DOHH2 (cell line): ENCODE measurements at regions not wholly inside any gene's neighbourhood (a gene's known extent, or its start where the extent isn't known, plus 50 kb on each side); places are given as distances from the start of the nearest gene placed in this dataset.

Source experiments
- H3F3A ChIP-seq: fragments of 200-600 bp; sonication (generic), shearing (Covaris generic); 2 replicates; pipeline ENCODE4 v1.6.0; 2016; ENCODE audit warnings: antibody characterized with exemption, mild to moderate bottlenecking; ENCODE audit not compliant: control insufficient read depth, insufficient read depth
- H3K27ac ChIP-seq: fragments of 200-600 bp; sonication (generic); 2 replicates; pipeline ENCODE4 v1.5.1; 2014; ENCODE audit warnings: low read depth, mild to moderate bottlenecking, low read length, moderate library complexity
- H3K27me3 ChIP-seq: fragments of 200-600 bp; sonication (generic); 2 replicates; pipeline ENCODE4 v1.6.1; 2014; ENCODE audit warnings: mild to moderate bottlenecking, low read length, mixed read lengths; ENCODE audit not compliant: control insufficient read depth
- H3K36me3 ChIP-seq: fragments of 200-600 bp; sonication (generic); 2 replicates; pipeline ENCODE4 v1.6.1; 2014; ENCODE audit warnings: mild to moderate bottlenecking, low read length, moderate library complexity, mixed read lengths; ENCODE audit not compliant: control insufficient read depth
- H3K4me1 ChIP-seq: fragments of 200-600 bp; sonication (generic); 2 replicates; pipeline ENCODE4 v1.6.1; 2014; ENCODE audit warnings: mild to moderate bottlenecking, low read length, mixed read lengths; ENCODE audit not compliant: control insufficient read depth
- H3K4me2 ChIP-seq: fragments of 200-600 bp; sonication (generic); 2 replicates; pipeline ENCODE4 v1.6.0; 2014; ENCODE audit warnings: mild to moderate bottlenecking, low read length, moderate library complexity
- H3K4me3 ChIP-seq: fragments of 200-600 bp; sonication (generic); 2 replicates; pipeline ENCODE4 v1.5.1; 2014; ENCODE audit warnings: mild to moderate bottlenecking, low read length, mixed read lengths
- H3K79me2 ChIP-seq: fragments of 200-600 bp; sonication (generic); 2 replicates; pipeline ENCODE4 v1.6.1; 2014; ENCODE audit warnings: mild to moderate bottlenecking, low read length, mixed read lengths; ENCODE audit not compliant: control insufficient read depth
- H3K9me2 ChIP-seq: fragments of 200-600 bp; sonication (generic); replicated peaks from 2 replicates; pipeline ENCODE4 v1.6.1; 2014; ENCODE audit warnings: mild to moderate bottlenecking, low read length, mixed read lengths; ENCODE audit not compliant: control insufficient read depth
- H3K9me3 ChIP-seq: fragments of 200-600 bp; sonication (generic); 2 replicates; pipeline ENCODE4 v1.6.1; 2014; ENCODE audit warnings: antibody characterized with exemption, low read length, mixed read lengths; ENCODE audit not compliant: control insufficient read depth, insufficient read depth
- H4K20me1 ChIP-seq: fragments of 200-600 bp; sonication (generic); 2 replicates; pipeline ENCODE4 v1.6.0; 2014; ENCODE audit warnings: low read depth, mild to moderate bottlenecking, antibody characterized with exemption, low read length, moderate library complexity; ENCODE audit not compliant: control insufficient read depth, insufficient read depth
- CTCF ChIP-seq: fragments of 200-600 bp; sonication (generic); IDR thresholded peaks from one replicate; pipeline ENCODE4 v1.5.1; 2014; ENCODE audit warnings: antibody characterized with exemption, mild to moderate bottlenecking, low read depth, low read length; ENCODE audit not compliant: poor library complexity, severe bottlenecking
- EZH2phosphoT487 ChIP-seq: fragments of 200-600 bp; sonication (generic); IDR thresholded peaks from 2 replicates; pipeline ENCODE4 v1.6.1; 2017; ENCODE audit warnings: borderline replicate concordance, mild to moderate bottlenecking, antibody characterized with exemption, low read length, moderate library complexity, mixed read lengths

GRCh38 chr5:63375851-63376250, 586.4 kb downstream of the HTR1A start:
- TF ChIP-seq EZH2phosphoT487 (no peak), CTCF (no peak)

GRCh38 chr5:63374085-63374484, 588.2 kb downstream of the HTR1A start:
- no peak for TF ChIP-seq EZH2phosphoT487
- no peaks in the 10 kb centered on the region for H3K9me2 ChIP-seq

More at GRCh38 chr5:63375851-63376250, 586.4 kb downstream of the HTR1A start:
- no peaks in the 10 kb centered on the region for H4K20me1 ChIP-seq
- H3K36me3 ChIP-seq, result no peaks in the 10 kb centered on the region
- no peaks in the 10 kb centered on the region for H3K79me2 ChIP-seq
- H3K4me1 ChIP-seq, result no peaks in the 10 kb centered on the region
- H3K27ac ChIP-seq, result no peak overlapping the region
- no peaks in the 10 kb centered on the region for H3K9me3 ChIP-seq
- no peak overlapping the region for H3K4me3 ChIP-seq
- no peak overlapping the region for H3K4me2 ChIP-seq
- H3K9me2 ChIP-seq, result no peaks in the 10 kb centered on the region
- H3K27me3 ChIP-seq, result 0 out of 2 replicates have a peak, but pooled peaks cover 2% of the 10 kb centered on the region
- H3F3A ChIP-seq, result no peaks in the 10 kb centered on the region

GRCh38 chr5:63351164-63351563, 611.1 kb downstream of the HTR1A start:
- Histone ChIP-seq H4K20me1 (no peaks in the 10 kb centered on the region), H3K4me3 (no peak overlapping the region), H3K4me2 (no peak overlapping the region), H3K9me2 (no peaks in the 10 kb centered on the region; the same call in 1 of the 2 replicates), H3K27ac (no peak overlapping the region), H3K79me2 (no peaks in the 10 kb centered on the region), H3K9me3 (no peaks in the 10 kb centered on the region), H3F3A (no peaks in the 10 kb centered on the region), H3K36me3 (no peaks in the 10 kb centered on the region), H3K27me3 (no peaks in the 10 kb centered on the region), H3K4me1 (no peaks in the 10 kb centered on the region)
- TF ChIP-seq CTCF (no peak), EZH2phosphoT487 (no peak)

More at GRCh38 chr5:63374085-63374484, 588.2 kb downstream of the HTR1A start:
- Histone ChIP-seq H3K4me3 (no peak overlapping the region), H3K27ac (no peak overlapping the region), H3K9me3 (no peaks in the 10 kb centered on the region), H3F3A (no peaks in the 10 kb centered on the region), H3K27me3 (0 out of 2 replicates have a peak, but pooled peaks cover 2% of the 10 kb centered on the region), H3K36me3 (no peaks in the 10 kb centered on the region), H4K20me1 (no peaks in the 10 kb centered on the region), H3K79me2 (no peaks in the 10 kb centered on the region), H3K4me2 (no peak overlapping the region), H3K4me1 (no peaks in the 10 kb centered on the region)

GRCh38 chr5:63346451-63346850, 615.8 kb downstream of the HTR1A start:
- Histone ChIP-seq H3K36me3 (no peaks in the 10 kb centered on the region), H3K4me3 (no peak overlapping the region), H4K20me1 (no peaks in the 10 kb centered on the region), H3K4me2 (no peak overlapping the region), H3K4me1 (no peaks in the 10 kb centered on the region), H3F3A (no peaks in the 10 kb centered on the region), H3K79me2 (no peaks in the 10 kb centered on the region), H3K9me2 (no peaks in the 10 kb centered on the region; the same call in 1 of the 2 replicates), H3K27me3 (no peaks in the 10 kb centered on the region), H3K27ac (no peak overlapping the region), H3K9me3 (no peaks in the 10 kb centered on the region)
- TF ChIP-seq EZH2phosphoT487, result no peak
